Bronchial epithelial cell (primary cell): ENCODE measurements at regions not wholly inside any gene's neighbourhood (a gene's known extent, or its start where the extent isn't known, plus 50 kb on each side); places are given as distances from the start of the nearest gene placed in this dataset.

Source experiments
- DNase-seq: peaks from one replicate; pipeline ENCODE4 v3.0.0-alpha.2; 2010; ENCODE audit warnings: low read depth
- FAIRE-seq: peaks from 2 replicates; lab custom pipeline; 2011; peaks lifted over from hg19 to GRCh38; lab: Jason Lieb, UNC
- H3K27me3 ChIP-seq: 2 replicates; pipeline ENCODE4 v1.5.1; 2011; ENCODE audit warnings: low read length; ENCODE audit not compliant: control insufficient read depth, insufficient read depth
- H3K36me3 ChIP-seq: 2 replicates; pipeline ENCODE4 v1.5.1; 2011; ENCODE audit warnings: low read length; ENCODE audit not compliant: control insufficient read depth, insufficient read depth
- H3K4me3 ChIP-seq: 2 replicates; pipeline ENCODE4 v1.5.1; 2011; ENCODE audit warnings: mild to moderate bottlenecking, low read depth, low read length, control low read depth
- TF ChIP-seq, protein P1 (sequence below): IDR thresholded peaks from 2 replicates; pipeline ENCODE4 v1.5.1; 2011; ENCODE audit warnings: mild to moderate bottlenecking, moderate library complexity, low read length, control low read depth, inconsistent platforms; ENCODE audit not compliant: insufficient read depth, severe bottlenecking

DNA sequence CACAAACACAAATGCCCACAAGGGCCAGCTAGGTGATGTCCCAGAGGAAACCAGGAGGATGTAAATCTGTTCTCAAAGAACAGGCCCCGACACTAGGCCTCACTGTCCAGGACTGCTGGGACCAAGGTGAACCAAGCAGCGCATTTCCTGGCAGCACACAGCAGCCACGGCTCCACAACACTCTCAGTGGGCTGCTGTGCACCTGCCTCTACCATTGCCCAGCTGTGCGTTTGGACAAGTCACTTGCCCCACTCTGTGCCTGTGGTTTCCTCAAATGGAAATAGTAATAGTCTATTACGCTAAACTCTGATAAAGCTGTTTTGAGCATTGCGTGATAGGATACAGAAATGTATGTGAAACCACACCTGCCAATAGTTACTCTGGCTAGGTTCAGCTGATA lies 544.5 kb downstream of the BNC2 start:
- FAIRE-seq = no peak
- H3K4me3 ChIP-seq = no peak overlapping the region

DNA sequence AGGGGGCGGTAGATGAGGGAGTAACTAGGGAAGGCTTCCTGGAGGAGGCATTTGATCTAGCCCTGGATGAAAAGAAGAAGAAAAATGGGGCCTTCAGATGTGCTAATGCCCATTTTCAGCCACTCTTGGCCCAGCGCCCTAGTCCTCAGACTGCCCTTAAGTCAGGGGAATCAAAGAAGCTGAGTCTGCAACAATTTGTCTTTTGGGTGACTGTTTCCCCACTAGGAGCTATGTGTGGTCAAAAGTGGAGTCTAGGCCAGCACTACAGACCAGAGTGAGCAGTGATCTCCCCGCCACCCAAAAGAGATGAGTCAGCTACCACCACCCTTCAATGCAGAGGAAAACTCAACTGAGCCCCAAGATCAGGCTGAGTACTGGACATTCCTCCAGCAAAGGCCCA lies 542.1 kb downstream of the BNC2 start:
- no peak overlapping the region for H3K4me3 ChIP-seq
- no peaks in the 10 kb centered on the region for H3K27me3 ChIP-seq
- FAIRE-seq (peak; percentile 52), DNase-seq (no peak)
- TF ChIP-seq, protein P1, sequence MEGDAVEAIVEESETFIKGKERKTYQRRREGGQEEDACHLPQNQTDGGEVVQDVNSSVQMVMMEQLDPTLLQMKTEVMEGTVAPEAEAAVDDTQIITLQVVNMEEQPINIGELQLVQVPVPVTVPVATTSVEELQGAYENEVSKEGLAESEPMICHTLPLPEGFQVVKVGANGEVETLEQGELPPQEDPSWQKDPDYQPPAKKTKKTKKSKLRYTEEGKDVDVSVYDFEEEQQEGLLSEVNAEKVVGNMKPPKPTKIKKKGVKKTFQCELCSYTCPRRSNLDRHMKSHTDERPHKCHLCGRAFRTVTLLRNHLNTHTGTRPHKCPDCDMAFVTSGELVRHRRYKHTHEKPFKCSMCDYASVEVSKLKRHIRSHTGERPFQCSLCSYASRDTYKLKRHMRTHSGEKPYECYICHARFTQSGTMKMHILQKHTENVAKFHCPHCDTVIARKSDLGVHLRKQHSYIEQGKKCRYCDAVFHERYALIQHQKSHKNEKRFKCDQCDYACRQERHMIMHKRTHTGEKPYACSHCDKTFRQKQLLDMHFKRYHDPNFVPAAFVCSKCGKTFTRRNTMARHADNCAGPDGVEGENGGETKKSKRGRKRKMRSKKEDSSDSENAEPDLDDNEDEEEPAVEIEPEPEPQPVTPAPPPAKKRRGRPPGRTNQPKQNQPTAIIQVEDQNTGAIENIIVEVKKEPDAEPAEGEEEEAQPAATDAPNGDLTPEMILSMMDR = no peak
- H3K36me3 ChIP-seq = no peaks in the 10 kb centered on the region

More for the DNA sequence above, 544.5 kb downstream of the BNC2 start:
- Histone ChIP-seq H3K36me3 (no peaks in the 10 kb centered on the region), H3K27me3 (no peaks in the 10 kb centered on the region)
- no peak for DNase-seq
- TF ChIP-seq, protein P1 = no peak

DNA sequence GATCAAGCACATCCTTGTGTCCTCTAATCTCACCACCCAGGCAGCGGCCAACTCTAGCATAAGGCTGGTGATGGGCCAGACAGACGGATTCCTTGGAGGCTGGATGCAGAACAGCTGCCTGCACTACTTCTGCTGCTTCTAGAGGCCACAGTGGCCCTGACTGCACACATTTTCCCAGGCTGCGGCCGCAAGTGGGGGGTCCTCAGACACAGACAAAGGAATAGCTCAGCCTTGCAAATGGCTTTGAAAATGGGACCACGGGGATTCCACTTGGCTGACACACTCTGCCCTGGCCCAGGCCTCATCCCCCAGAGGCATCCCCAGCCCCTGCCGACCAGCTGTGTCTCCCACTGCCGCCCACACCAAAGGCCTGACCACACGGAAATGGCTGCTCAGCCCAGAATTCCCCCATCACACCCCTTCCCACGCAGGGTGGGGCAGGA lies 540.8 kb downstream of the BNC2 start:
- TF ChIP-seq, protein P1 = no peak
- Histone ChIP-seq H3K27me3 (no peaks in the 10 kb centered on the region), H3K36me3 (no peaks in the 10 kb centered on the region), H3K4me3 (no peak overlapping the region)
- FAIRE-seq = no peak
- DNase-seq = no peak

DNA sequence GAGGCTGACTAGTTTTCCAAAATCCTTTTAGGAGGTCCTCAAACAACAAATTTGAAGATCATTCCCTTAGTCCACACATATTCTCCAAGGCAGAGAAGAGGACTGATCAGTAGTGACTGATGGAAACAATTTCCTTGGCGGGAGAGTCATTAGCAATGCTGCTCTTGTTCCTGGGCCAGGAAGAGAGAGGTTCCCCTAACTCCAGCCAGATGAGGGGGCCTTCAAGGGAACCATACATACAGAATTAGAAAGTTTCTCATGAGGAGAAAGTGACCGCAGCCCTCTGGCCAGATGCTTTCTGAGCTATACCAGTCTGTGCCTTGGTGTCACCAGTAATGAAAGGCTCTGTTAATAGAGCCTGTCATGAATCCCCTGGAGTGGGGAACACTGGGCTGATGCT lies 539.4 kb downstream of the BNC2 start:
- Histone ChIP-seq H3K4me3 (no peak overlapping the region), H3K36me3 (no peaks in the 10 kb centered on the region), H3K27me3 (no peaks in the 10 kb centered on the region)
- no peak for FAIRE-seq
- DNase-seq = no peak
- TF ChIP-seq, protein P1 = no peak

DNA sequence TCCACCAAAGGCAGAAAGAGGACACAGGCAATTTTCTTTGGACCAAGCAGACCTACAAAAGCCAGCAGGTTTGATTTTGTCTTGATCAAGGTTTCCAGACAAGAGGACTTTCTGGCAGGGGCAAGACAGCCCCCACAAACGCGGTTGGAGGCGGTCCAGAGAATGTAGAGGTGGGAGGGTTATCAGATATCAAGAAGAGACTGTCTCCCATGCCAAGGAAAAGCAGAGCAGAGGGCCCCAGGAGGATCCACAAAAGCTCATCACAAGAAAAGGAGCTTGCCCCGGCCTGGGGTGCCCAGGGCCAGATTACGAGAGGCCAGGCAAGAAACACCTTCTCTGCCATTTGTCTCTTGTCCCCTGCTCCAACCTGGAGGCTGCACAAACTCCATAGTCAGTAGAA lies 538.9 kb downstream of the BNC2 start:
- no peak for FAIRE-seq
- no peaks in the 10 kb centered on the region for H3K36me3 ChIP-seq
- no peak for DNase-seq
- no peak overlapping the region for H3K4me3 ChIP-seq
- TF ChIP-seq, protein P1 = no peak
- H3K27me3 ChIP-seq = no peaks in the 10 kb centered on the region

DNA sequence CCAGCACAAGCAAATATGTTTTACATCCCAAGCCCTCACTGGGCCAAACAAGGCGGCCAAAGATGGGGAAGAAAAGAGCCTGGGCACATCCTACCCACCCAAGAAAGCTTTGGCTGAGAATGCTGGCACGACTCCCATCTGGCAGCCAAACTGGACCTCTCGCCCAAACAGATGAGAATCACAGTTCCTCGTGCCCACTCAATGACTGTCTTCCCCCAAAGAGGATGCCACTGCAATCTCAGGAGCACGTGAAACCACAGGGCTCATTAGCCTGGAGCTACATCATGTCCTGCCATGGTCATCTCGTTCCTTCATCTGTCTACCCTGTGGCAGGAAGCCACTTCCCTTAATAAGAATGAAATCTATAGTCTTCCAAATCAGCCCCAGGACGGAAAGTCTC lies 536.8 kb downstream of the BNC2 start:
- FAIRE-seq (no peak), DNase-seq (no peak)
- TF ChIP-seq, protein P1 = no peak
- Histone ChIP-seq H3K27me3 (no peaks in the 10 kb centered on the region), H3K36me3 (no peaks in the 10 kb centered on the region), H3K4me3 (no peak overlapping the region)
